Sigmoid colon (tissue), 6 donors: ENCODE measurements at regions not wholly inside any gene's neighbourhood (a gene's known extent, or its start where the extent isn't known, plus 50 kb on each side); places are given as distances from the start of the nearest gene placed in this dataset.

ENCODE experiments used
- DNase-seq: peaks from one replicate; pipeline ENCODE4 v3.0.0-alpha.2; 2019
- H3K27ac ChIP-seq, 4 donors: fragments of 200-600 bp; sonication (generic); one replicate each; pipeline ENCODE4 v1.5.1; 2016 to 2019; ENCODE audit warnings: mild to moderate bottlenecking in 1 of 4
- H3K27me3 ChIP-seq, 3 donors: fragments of 200-600 bp; sonication (generic); one replicate each; pipeline ENCODE4 v1.5.1; 2019; ENCODE audit warnings: mild to moderate bottlenecking in 1 of 3
- H3K36me3 ChIP-seq, 4 donors: fragments of 200-600 bp; sonication (generic); one replicate each; pipeline ENCODE4 v1.5.1; 2016 to 2019
- H3K4me1 ChIP-seq, 4 donors: fragments of 200-600 bp; sonication (generic); one replicate each; pipeline ENCODE4 v1.5.1; 2017 to 2019
- H3K4me3 ChIP-seq, 4 donors: fragments of 200-600 bp; sonication (generic); one replicate each; pipeline ENCODE4 v1.5.1; 2017 to 2019; ENCODE audit warnings: mild to moderate bottlenecking in 2 of 4, moderate library complexity in 1 of 4
- H3K9me3 ChIP-seq, 4 donors: fragments of 200-600 bp in 3 of 4; sonication (generic) in 3 of 4; one replicate each; pipeline versions ENCODE4 v1.5.1 to v1.6.1; 2013 to 2019
- CTCF ChIP-seq, 4 experiments: fragments of 450-650 bp in 3 of 4; fragments of 200-600 bp in 1 of 4; IDR thresholded peaks; one replicate each; pipeline ENCODE4 v1.5.1; 2016 to 2019; ENCODE audit warnings: antibody characterized with exemption in 4 of 4, mild to moderate bottlenecking in 3 of 4, moderate library complexity in 2 of 4
- EP300 ChIP-seq, 4 donors: sonication (generic); formaldehyde crosslinking; IDR thresholded peaks; one replicate each; pipeline ENCODE4 v1.6.1; 2017; ENCODE audit warnings: antibody characterized with exemption in 4 of 4
- POLR2A ChIP-seq, 2 donors: fragments of 450-650 bp; IDR thresholded peaks; one replicate each; pipeline ENCODE4 v1.6.1; 2016; ENCODE audit warnings: antibody characterized with exemption in 2 of 2, mild to moderate bottlenecking in 2 of 2, moderate library complexity in 2 of 2
- POLR2AphosphoS5 ChIP-seq, 4 donors: sonication (generic); formaldehyde crosslinking; IDR thresholded peaks; one replicate each; pipeline ENCODE4 v1.6.1; 2017; ENCODE audit warnings: antibody characterized with exemption in 4 of 4
- WGBS, 2 donors: extraction: QIAGEN DNeasy Blood & Tissue Kit; methylation state at CpG; one replicate each; pipeline ENCODE4 v1.1.7; 2013; 5-methylcytosine and 5-hydroxymethylcytosine counted together
- intact Hi-C: fragments of 100-400 bp; cut with DNase I; formaldehyde crosslinking; loops from one replicate; pipeline ENCODE4 v1.15.1; 2023
- donor health status: healthy with polysubstance abuse.
- donor health status: healthy.

- H3K4me3 ChIP-seq: no peak overlapping the region
- no peak for DNase-seq
- H3K4me1 ChIP-seq: no peaks in the 10 kb centered on the region
- H3K27me3 ChIP-seq: no peaks in the 10 kb centered on the region
- H3K36me3 ChIP-seq: no peaks in the 10 kb centered on the region
- peaks cover 0 to 5% (median 0%) of the 10 kb centered on the region in 4 donors for H3K9me3 ChIP-seq
- intact Hi-C loops: no loop called here
- no peak overlapping the region for H3K27ac ChIP-seq
- WGBS, 2 donors: 80 to 89% methylated on average over 2 of the region's 2 CpGs
- TF ChIP-seq POLR2A (IDR thresholded peaks at IDR 0.05): no peak
- TF ChIP-seq EP300 (IDR thresholded peaks at IDR 0.05): no peak
- no peak for TF ChIP-seq POLR2AphosphoS5 (IDR thresholded peaks at IDR 0.05)
- no peak for TF ChIP-seq CTCF (IDR thresholded peaks at IDR 0.05)
Observed at GRCh38 chr21:36636439-36636838, 62.5 kb upstream of the SIM2 start.

GRCh38 chr21:36639769-36640168 is 59.1 kb upstream of the SIM2 start:
- no peak for TF ChIP-seq CTCF (IDR thresholded peaks at IDR 0.05)
- no peak for TF ChIP-seq EP300 (IDR thresholded peaks at IDR 0.05)
- no peak for TF ChIP-seq POLR2AphosphoS5 (IDR thresholded peaks at IDR 0.05)
- no peak for TF ChIP-seq POLR2A (IDR thresholded peaks at IDR 0.05)
- no peak for DNase-seq
- Histone ChIP-seq H3K36me3 (no peaks in the 10 kb centered on the region), H3K9me3 (peaks cover 0 to 5% (median 0%) of the 10 kb centered on the region in 4 donors), H3K27me3 (no peaks in the 10 kb centered on the region), H3K27ac (no peak overlapping the region), H3K4me1 (no peaks in the 10 kb centered on the region), H3K4me3 (no peak overlapping the region)
- 20 to 47% methylated on average over 6 of the region's 6 CpGs for WGBS, 2 donors
- intact Hi-C loops: no loop called here

- 11 to 42% methylated on average over 4 of the region's 4 CpGs for WGBS, 2 donors
- Histone ChIP-seq H3K9me3 (peaks cover 0 to 5% (median 0%) of the 10 kb centered on the region in 4 donors), H3K27ac (no peak overlapping the region), H3K27me3 (no peaks in the 10 kb centered on the region), H3K4me3 (no peak overlapping the region), H3K36me3 (no peaks in the 10 kb centered on the region), H3K4me1 (no peaks in the 10 kb centered on the region)
- no peak for DNase-seq
- intact Hi-C loops: no loop called here
- TF ChIP-seq EP300 (IDR thresholded peaks at IDR 0.05) (no peak), POLR2A (IDR thresholded peaks at IDR 0.05) (no peak), POLR2AphosphoS5 (IDR thresholded peaks at IDR 0.05) (no peak), CTCF (IDR thresholded peaks at IDR 0.05) (no peak)
Observed at GRCh38 chr21:36640174-36640720, 58.7 kb upstream of the SIM2 start.

GRCh38 chr21:36640721-36641244 is 58.1 kb upstream of the SIM2 start:
- no peak overlapping the region for H3K4me3 ChIP-seq
- DNase-seq: no peak
- H3K27me3 ChIP-seq: no peaks in the 10 kb centered on the region
- intact Hi-C loops: no loop called here
- TF ChIP-seq POLR2A (IDR thresholded peaks at IDR 0.05) (no peak), CTCF (IDR thresholded peaks at IDR 0.05) (no peak), EP300 (IDR thresholded peaks at IDR 0.05) (no peak), POLR2AphosphoS5 (IDR thresholded peaks at IDR 0.05) (no peak)
- WGBS, 2 donors: 52 to 79% methylated on average over 15 of the region's 15 CpGs
- no peak overlapping the region for H3K27ac ChIP-seq
- H3K36me3 ChIP-seq: no peaks in the 10 kb centered on the region
- peaks cover 0 to 5% (median 0%) of the 10 kb centered on the region in 4 donors for H3K9me3 ChIP-seq
- no peaks in the 10 kb centered on the region for H3K4me1 ChIP-seq

GRCh38 chr21:36641346-36641745 is 57.6 kb upstream of the SIM2 start:
- TF ChIP-seq POLR2AphosphoS5 (IDR thresholded peaks at IDR 0.05) (no peak), CTCF (IDR thresholded peaks at IDR 0.05) (no peak), POLR2A (IDR thresholded peaks at IDR 0.05) (no peak), EP300 (IDR thresholded peaks at IDR 0.05) (no peak)
- intact Hi-C loops: no loop called here
- Histone ChIP-seq H3K4me1 (no peaks in the 10 kb centered on the region), H3K9me3 (peaks cover 0 to 5% (median 0%) of the 10 kb centered on the region in 4 donors), H3K27ac (no peak overlapping the region), H3K27me3 (peaks cover 0 to 3% (median 0%) of the 10 kb centered on the region in 3 donors), H3K4me3 (no peak overlapping the region), H3K36me3 (no peaks in the 10 kb centered on the region)
- WGBS, 2 donors: 94 to 95% methylated on average over 1 of the region's 1 CpG
- DNase-seq: no peak
